Cardiac fibroblast (primary cell): ENCODE measurements at regions not wholly inside any gene's neighbourhood (a gene's known extent, or its start where the extent isn't known, plus 50 kb on each side); places are given as distances from the start of the nearest gene placed in this dataset.

Experiments used
- DNase-seq, 2 donors: peaks; one replicate each; pipeline versions ENCODE4 v3.0.0 to v3.0.0-alpha.2; 2010; ENCODE audit warnings: low read depth in 2 of 2
- H3K4me3 ChIP-seq, 2 donors: replicated peaks in 1 of 2; 1 replicate in 1 of 2; 2 replicates in 1 of 2; pipeline ENCODE4 v1.5.1; 2011; ENCODE audit warnings: low read depth in 2 of 2, low read length in 2 of 2, mild to moderate bottlenecking in 2 of 2, moderate library complexity in 1 of 2
- CTCF ChIP-seq: IDR thresholded peaks from one replicate; pipeline ENCODE4 v1.5.1; 2011; ENCODE audit warnings: low read depth, mild to moderate bottlenecking, low read length, inconsistent platforms

- no peak overlapping the region for H3K4me3 ChIP-seq
- no peak for DNase-seq
- no peak for TF ChIP-seq CTCF
Observed at GRCh38 chr12:67803278-67803993, 154.9 kb downstream of the DYRK2 start.

GRCh38 chr12:67804168-67804567 lies 155.6 kb downstream of the DYRK2 start:
- no peak for TF ChIP-seq CTCF
- H3K4me3 ChIP-seq, result no peak overlapping the region
- no peak for DNase-seq

- TF ChIP-seq CTCF, result no peak
- H3K4me3 ChIP-seq, result no peak overlapping the region
- peak; percentile 20 to 49 for DNase-seq
Observed at GRCh38 chr12:67807814-67808213, 159.3 kb downstream of the DYRK2 start.

- TF ChIP-seq CTCF, result no peak
- H3K4me3 ChIP-seq, result no peak overlapping the region
- no peak for DNase-seq
Observed at GRCh38 chr12:67810166-67810565, 161.6 kb downstream of the DYRK2 start.

GRCh38 chr12:67811437-67812361 lies 163.2 kb downstream of the DYRK2 start:
- TF ChIP-seq CTCF, result no peak
- DNase-seq, result peak; percentile 23 to 97
- H3K4me3 ChIP-seq, result no peak overlapping the region

- no peak overlapping the region for H3K4me3 ChIP-seq
- no peak for TF ChIP-seq CTCF
- DNase-seq, result peak in 1 of 2 donors; percentile 91
Observed at GRCh38 chr12:67813456-67813904, 164.9 kb downstream of the DYRK2 start.
